ENCODE measurements at regions not wholly inside any gene's neighbourhood (a gene's known extent, or its start where the extent isn't known, plus 50 kb on each side); places are given as distances from the start of the nearest gene placed in this dataset.

- TF ChIP-seq EZH2 (IDR thresholded peaks at IDR 0.05; ENCODE audit: insufficient read depth, poor library complexity, severe bottlenecking): no peak
- TF ChIP-seq EZH2phosphoT487 (IDR thresholded peaks at IDR 0.05; ENCODE audit: insufficient read depth, low read depth): no peak
These were observed 163.4 kb upstream of the BDNF start for GRCh38 chr11:27863637-27864036.

Data from GM23248 (cell line).